Stimulated activated CD4-positive, alpha-beta T cell treated with anti-CD3 and anti-CD28 coated beads, Interleukin-15, amount 100 ng/mL, for 1 hour (primary cell): ENCODE measurements at regions not wholly inside any gene's neighbourhood (a gene's known extent, or its start where the extent isn't known, plus 50 kb on each side); places are given as distances from the start of the nearest gene placed in this dataset.

Source experiments
- DNase-seq, 2 donors: peaks; one replicate each; pipeline ENCODE4 v3.0.0-alpha.2; 2020; ENCODE audit warnings: low read depth in 1 of 2, low spot score in 1 of 2

DNA sequence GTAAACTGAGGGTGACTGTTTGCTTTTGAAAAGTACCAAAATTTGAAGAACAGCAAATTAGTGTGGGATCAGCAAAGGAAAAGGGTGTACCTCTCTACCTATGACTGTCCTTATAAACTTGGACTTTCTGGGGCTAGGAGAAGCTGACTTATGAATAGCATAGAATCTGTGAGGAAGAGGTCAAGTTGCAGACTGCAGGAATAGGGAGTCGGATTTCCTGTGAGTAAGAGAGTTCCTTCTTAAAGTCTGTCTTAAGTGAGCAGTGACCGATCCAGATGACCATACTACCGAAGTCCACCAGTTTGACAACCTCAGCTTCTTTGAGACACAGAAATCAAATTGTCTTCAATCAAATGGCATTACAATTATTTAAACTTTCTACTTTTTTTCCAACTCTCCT lies 708.7 kb downstream of the UTRN start:
- no peak for DNase-seq

- DNase-seq = no peak
Measured at GRCh38 chr6:144997996-144998395, 712.9 kb downstream of the UTRN start.

DNA sequence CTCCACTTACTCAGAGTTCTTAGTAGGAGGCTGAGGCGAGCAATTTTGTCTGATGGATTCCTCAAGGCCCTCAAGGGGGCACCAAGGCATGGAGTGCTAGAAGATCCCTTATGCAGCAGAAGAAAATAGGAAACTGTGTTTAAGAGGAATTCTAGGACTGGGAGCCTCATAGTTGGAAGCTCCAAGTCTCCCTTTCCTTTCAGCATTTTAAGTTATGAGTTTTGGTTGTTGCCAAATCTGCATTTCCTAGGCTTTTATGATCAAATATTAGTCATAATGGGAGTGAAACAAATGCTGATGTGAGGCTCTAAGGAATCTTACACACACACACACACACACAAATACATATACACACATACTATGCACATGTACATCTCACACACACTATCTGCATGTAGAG lies 714.0 kb downstream of the UTRN start:
- DNase-seq = no peak

GRCh38 chr6:145003145-145003544 lies 718.0 kb downstream of the UTRN start:
- no peak for DNase-seq

GRCh38 chr6:145006914-145007313 lies 721.8 kb downstream of the UTRN start:
- no peak for DNase-seq

DNA sequence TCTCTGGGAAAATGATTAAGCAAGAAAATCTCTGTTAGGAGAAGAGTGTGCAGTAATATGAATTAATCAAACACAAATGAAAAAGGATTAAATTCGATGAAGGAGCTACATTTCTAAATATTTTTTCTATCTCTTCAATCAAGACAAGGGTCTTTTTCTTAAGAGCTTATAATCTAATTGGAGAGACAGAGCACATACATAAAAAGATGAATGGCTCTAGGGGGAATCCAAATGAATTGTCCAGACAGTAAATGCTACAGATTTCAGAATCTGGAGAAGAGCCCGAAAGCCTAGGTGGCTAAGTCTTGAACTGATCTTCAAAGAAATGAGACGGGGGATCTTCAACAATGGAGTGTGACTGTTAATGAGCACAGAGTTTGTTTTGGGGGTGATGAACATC lies 723.6 kb downstream of the UTRN start:
- DNase-seq = no peak

- no peak for DNase-seq
Measured at GRCh38 chr6:145009711-145010110, 724.6 kb downstream of the UTRN start.

DNA sequence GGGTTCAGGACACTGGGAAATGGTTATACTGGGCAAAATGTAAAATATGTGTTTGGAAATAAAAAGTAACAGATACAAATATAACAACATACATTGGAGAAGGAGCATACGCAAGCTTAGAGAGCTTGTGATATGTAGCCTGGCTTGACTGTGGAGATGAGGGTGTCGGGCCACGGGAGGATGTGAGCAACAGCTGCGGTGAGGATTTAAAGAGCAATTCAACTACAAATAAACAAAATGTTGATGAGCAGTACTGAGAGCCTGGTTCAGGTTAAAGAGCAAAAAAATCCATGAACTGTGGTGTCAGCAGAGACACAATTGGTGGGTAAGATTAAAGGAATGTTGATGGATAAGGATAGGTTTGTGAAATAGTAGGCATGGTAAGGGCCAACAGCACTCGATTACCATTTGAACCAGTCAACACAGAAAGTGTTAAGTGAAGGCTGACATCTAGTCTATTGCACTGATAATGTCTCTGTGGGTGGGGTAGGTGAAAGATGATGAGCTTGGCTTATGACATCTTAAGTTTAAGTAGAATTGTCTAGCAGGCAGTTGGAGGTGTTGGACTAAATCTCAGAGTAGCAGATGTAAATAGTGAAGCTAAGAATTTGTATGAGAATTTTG lies 723.2 kb downstream of the EPM2A start:
- DNase-seq = no peak

GRCh38 chr6:145015739-145016558 lies 719.4 kb downstream of the EPM2A start:
- no peak for DNase-seq

DNA sequence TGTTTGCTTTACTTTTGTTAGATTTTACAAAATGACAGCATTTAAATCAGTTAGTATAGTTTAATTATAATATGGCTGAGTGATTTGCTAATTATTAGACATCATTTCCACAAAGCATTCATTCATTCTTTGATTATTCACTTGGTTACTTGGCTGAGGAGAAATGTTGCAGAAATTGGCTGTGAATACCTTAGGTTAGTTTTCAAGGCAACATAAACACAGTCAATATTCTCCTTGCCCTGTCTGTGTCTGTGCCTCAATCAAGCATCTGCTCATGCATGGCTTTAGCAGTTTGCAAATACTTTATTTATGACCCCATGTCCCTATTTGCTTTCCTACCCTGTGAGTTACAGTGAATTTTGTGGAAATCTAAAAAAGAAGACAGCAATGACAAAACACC lies 718.3 kb downstream of the EPM2A start:
- DNase-seq = no peak

- no peak for DNase-seq
Measured at GRCh38 chr6:145017516-145017915, 717.8 kb downstream of the EPM2A start.

- DNase-seq = no peak
Measured at GRCh38 chr6:145018027-145018426, 717.3 kb downstream of the EPM2A start.

DNA sequence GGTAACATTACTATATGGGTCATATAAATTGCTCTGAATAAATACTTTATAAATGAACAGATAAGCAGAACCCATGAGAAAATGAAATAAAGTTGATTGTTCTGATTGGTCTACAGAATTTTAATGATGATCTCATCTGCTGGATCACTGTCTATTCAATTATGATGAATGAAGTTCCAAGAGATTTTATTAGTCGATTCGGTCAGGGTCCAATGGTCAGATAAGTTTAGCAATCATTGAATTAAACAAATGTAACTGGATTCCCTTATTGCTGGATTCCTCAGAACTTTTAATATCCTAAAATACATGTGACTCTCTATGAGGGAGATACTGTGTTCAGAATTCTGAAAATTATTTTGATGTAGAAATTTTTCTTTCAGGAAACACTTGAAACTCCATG lies 715.2 kb downstream of the EPM2A start:
- no peak for DNase-seq

GRCh38 chr6:145020543-145020942 lies 714.8 kb downstream of the EPM2A start:
- no peak for DNase-seq

DNA sequence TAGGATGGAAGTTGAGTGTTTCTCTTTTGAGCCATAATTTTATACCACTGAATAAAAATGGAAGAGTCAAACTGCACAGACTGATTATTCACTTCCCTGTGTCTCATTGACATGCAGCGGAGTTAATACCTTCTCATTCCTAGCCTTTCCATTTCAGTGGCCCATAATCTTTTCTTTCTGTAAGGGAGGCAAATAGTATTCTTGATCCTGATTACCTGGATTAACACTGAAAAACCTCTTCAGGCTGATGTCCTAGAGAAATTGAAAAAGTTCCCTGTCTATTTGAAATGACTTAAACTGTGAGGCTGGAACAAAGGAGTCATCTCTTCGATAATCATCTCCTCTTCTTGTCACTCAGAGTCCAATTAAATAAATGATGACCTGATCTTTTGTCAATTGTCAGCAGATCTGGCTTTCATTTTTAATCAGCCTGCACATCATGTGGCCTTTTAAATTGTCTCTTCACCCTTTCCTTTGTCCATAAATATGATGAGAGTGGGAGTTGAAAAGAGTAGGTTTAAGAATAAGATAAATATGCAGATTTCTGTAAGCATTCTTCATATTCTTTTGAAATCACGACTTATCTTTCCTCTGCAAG lies 713.0 kb downstream of the EPM2A start:
- no peak for DNase-seq

DNA sequence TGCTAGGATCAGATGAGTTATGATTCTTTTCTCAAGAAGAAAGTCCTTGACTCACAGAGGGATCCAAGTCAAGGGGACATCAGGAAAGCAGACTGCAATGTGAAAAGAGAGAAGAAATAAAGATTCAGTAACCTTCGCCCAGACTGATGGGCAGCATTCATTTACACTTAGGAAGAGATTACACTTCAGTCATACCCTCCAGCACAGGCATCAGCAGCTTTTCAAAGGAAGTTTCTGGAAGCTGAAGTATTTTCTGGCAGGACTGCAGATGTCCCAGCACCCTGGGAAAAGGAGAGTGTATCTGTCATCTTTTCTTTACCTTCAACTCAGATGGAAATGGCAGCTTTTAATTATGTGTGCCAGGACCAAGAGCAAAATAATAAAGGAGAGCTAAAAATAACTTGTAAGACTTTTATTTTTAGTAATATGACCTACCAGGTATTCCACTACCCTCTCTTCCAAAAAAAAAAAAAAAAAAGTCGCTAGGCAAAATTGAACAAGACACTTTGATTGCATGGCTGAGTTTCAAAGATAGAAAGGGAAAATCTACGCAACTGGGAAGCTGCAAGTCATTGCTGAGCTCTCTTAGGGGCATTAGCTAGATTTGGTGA lies 712.1 kb downstream of the EPM2A start:
- DNase-seq = no peak

- no peak for DNase-seq
Measured at GRCh38 chr6:145025488-145025887, 709.8 kb downstream of the EPM2A start.

DNA sequence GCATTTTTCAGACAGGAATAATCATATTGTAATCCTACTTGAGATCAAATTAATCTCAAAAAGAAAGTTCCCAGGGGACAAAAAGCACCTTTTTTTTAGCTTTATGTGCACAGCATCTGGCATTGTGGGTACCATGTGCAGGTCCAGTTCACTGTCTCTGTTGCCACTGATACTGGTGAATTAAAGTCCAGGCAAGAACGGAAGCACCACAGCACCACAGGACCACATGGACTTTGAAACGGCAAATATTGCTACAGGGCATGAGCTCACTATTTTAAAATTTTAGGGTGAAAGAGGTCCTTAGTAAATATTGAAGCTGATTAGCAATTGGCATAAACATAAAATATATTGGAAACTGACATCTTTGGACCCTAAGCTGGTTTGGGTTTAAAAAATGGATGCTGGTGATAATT lies 709.0 kb downstream of the EPM2A start:
- no peak for DNase-seq

DNA sequence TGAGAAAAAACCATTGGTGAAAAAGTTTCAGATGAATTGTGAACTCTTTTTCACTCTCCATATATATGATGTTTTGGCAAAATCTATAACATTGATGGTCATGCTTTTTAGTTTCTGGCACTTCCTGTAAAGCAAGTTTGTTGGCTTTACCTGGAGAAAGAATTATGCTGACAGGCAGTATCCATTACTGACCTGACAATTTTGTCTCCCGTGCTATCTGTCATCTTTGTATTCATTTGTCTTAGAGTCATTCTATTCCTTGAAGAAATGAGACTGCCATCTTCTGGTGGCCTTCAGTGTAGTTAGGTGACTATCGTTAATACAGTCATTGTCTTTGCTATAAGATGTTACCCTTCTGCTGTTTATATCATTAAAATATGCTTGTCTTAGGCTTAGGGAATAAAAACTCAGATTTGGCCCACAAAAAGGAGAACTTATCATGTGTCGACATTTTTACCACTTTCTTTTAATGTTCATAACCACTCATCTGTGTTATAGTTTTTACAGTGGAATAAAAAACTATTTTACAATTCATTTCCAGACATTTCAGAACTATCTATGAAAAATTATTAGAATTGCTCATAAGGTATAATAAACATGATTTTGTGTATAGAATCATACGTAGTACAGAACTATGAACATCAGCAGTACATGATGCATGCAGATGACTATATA lies 707.0 kb downstream of the EPM2A start:
- no peak for DNase-seq

- DNase-seq = no peak
Measured at GRCh38 chr6:145031001-145031400, 704.3 kb downstream of the EPM2A start.

DNA sequence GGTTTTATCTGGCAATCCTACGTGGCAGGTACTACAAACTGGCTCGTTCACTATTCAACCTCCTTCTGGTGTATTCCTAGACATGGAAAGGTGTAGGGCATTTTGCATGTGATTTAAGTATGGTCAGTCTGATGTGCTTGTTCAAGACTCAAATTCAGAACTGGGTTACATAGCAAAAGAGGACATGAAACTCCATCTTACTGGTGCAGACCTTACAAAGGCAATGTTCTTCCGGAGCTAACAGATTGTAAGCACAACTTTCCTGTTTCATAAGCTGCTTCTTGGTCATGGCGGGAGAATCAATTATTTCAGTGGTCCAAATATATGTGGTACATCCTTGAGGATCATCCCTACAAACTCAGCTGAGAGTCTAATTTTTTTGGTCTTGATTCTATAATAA lies 703.4 kb downstream of the EPM2A start:
- DNase-seq = no peak
